OCI-LY7 (cell line): ENCODE measurements at regions not wholly inside any gene's neighbourhood (a gene's known extent, or its start where the extent isn't known, plus 50 kb on each side); places are given as distances from the start of the nearest gene placed in this dataset.

Experiments used
- EZH2phosphoT487 ChIP-seq: fragments of 200-600 bp; sonication (generic); IDR thresholded peaks from 2 replicates; pipeline ENCODE4 v1.6.1; 2018; ENCODE audit warnings: low read depth, borderline replicate concordance, mild to moderate bottlenecking, mixed run types, antibody characterized with exemption, low read length, moderate library complexity, mixed read lengths
- TF ChIP-seq, protein P1 (sequence below): fragments of 200-600 bp; sonication (generic); conservative IDR thresholded peaks from 2 replicates; pipeline ENCODE4 v1.5.1; 2014; ENCODE audit warnings: mild to moderate bottlenecking, antibody characterized with exemption, low read length, moderate library complexity, mixed read lengths

DNA sequence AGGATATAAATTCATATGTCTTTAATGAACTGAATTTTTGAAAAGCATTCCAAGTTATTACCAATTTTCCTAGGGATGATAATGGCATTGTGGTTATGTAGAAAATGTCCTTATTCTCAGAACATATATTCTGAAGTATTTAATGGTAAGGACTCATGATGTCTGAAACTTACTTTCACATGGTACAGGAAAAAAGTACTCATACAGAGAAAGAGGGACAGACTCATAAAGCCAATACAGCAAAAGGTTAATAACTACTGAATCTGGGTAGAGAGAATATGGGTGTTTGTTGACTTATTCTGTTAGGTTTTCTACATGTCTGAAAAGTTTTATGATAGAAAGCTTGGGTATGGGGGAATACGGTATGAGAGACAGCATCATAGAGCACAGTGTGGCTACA, 84.3 kb upstream of the SERTAD2 start:
- TF ChIP-seq, protein P1, sequence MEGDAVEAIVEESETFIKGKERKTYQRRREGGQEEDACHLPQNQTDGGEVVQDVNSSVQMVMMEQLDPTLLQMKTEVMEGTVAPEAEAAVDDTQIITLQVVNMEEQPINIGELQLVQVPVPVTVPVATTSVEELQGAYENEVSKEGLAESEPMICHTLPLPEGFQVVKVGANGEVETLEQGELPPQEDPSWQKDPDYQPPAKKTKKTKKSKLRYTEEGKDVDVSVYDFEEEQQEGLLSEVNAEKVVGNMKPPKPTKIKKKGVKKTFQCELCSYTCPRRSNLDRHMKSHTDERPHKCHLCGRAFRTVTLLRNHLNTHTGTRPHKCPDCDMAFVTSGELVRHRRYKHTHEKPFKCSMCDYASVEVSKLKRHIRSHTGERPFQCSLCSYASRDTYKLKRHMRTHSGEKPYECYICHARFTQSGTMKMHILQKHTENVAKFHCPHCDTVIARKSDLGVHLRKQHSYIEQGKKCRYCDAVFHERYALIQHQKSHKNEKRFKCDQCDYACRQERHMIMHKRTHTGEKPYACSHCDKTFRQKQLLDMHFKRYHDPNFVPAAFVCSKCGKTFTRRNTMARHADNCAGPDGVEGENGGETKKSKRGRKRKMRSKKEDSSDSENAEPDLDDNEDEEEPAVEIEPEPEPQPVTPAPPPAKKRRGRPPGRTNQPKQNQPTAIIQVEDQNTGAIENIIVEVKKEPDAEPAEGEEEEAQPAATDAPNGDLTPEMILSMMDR, result no peak
- no peak for TF ChIP-seq EZH2phosphoT487
